ENCODE measurements at regions not wholly inside any gene's neighbourhood (a gene's known extent, or its start where the extent isn't known, plus 50 kb on each side); places are given as distances from the start of the nearest gene placed in this dataset.

DNA sequence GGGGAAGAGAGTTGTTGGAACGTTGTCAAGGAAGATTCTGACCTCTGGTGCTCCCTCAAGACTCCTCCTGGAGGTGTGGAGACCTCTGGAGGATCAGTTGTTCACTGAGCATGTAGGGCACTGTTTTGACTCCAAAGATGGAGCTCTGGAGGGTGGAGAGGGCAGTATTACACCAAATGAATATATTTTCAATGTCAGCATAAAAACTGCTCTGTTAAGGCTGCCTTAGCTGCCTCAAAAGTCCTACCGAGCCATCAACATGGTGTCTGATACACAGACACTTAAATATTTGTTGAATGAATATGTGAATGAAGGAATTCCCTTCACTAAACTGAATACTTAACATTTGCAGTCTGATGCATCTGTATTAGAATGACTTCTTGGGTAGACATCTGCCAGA is 144.2 kb upstream of the SPON1 start:
- TF ChIP-seq, protein P1, sequence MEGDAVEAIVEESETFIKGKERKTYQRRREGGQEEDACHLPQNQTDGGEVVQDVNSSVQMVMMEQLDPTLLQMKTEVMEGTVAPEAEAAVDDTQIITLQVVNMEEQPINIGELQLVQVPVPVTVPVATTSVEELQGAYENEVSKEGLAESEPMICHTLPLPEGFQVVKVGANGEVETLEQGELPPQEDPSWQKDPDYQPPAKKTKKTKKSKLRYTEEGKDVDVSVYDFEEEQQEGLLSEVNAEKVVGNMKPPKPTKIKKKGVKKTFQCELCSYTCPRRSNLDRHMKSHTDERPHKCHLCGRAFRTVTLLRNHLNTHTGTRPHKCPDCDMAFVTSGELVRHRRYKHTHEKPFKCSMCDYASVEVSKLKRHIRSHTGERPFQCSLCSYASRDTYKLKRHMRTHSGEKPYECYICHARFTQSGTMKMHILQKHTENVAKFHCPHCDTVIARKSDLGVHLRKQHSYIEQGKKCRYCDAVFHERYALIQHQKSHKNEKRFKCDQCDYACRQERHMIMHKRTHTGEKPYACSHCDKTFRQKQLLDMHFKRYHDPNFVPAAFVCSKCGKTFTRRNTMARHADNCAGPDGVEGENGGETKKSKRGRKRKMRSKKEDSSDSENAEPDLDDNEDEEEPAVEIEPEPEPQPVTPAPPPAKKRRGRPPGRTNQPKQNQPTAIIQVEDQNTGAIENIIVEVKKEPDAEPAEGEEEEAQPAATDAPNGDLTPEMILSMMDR (IDR thresholded peaks at IDR 0.05): no peak
- no peak for TF ChIP-seq POLR2A (IDR thresholded peaks at IDR 0.05)

Data from heart left ventricle (tissue), 13 donors.